ENCODE measurements at regions not wholly inside any gene's neighbourhood (a gene's known extent, or its start where the extent isn't known, plus 50 kb on each side); places are given as distances from the start of the nearest gene placed in this dataset.

GRCh38 chr18:30929718-30930117, 112.8 kb downstream of the DSC3 start:
- H3K27me3 Mint-ChIP-seq: no peaks in the 10 kb centered on the region
- no peak overlapping the region for H3K4me3 Mint-ChIP-seq
- no peaks in the 10 kb centered on the region for H3K4me1 Mint-ChIP-seq
- DNase-seq: no peak
- H3K9me3 Mint-ChIP-seq: peaks cover 14% of the 10 kb centered on the region
- ChIA-PET CTCF (no interaction called here), POLR2A (no interaction called here)
- no peaks in the 10 kb centered on the region for H3K36me3 Mint-ChIP-seq (ENCODE audit: low read depth)
- no peak overlapping the region for H3K27ac Mint-ChIP-seq

GRCh38 chr18:30929065-30929464, 113.5 kb downstream of the DSC3 start:
- no peak overlapping the region for H3K4me3 Mint-ChIP-seq
- POLR2A ChIA-PET: no interaction called here
- DNase-seq: no peak
- no peaks in the 10 kb centered on the region for H3K4me1 Mint-ChIP-seq
- no peaks in the 10 kb centered on the region for H3K27me3 Mint-ChIP-seq
- CTCF ChIA-PET: no interaction called here
- H3K36me3 Mint-ChIP-seq (ENCODE audit: low read depth): no peaks in the 10 kb centered on the region
- H3K27ac Mint-ChIP-seq: no peak overlapping the region
- peaks cover 20% of the 10 kb centered on the region for H3K9me3 Mint-ChIP-seq

- no peak overlapping the region for H3K4me3 Mint-ChIP-seq
- POLR2A ChIA-PET: no interaction called here
Observed at GRCh38 chr18:30927517-30928075, 114.9 kb downstream of the DSC3 start.

GRCh38 chr18:30927042-30927441, 115.5 kb downstream of the DSC3 start:
- POLR2A ChIA-PET: no interaction called here
- Mint-ChIP-seq H3K4me1 (no peaks in the 10 kb centered on the region), H3K36me3 (ENCODE audit: low read depth) (no peaks in the 10 kb centered on the region), H3K4me3 (no peak overlapping the region), H3K9me3 (peaks cover 20% of the 10 kb centered on the region), H3K27me3 (no peaks in the 10 kb centered on the region), H3K27ac (no peak overlapping the region)
- CTCF ChIA-PET: no interaction called here
- DNase-seq: no peak

More at GRCh38 chr18:30927517-30928075, 114.9 kb downstream of the DSC3 start:
- Mint-ChIP-seq H3K4me1 (no peaks in the 10 kb centered on the region), H3K9me3 (peaks cover 20% of the 10 kb centered on the region), H3K27ac (no peak overlapping the region), H3K27me3 (no peaks in the 10 kb centered on the region), H3K36me3 (ENCODE audit: low read depth) (no peaks in the 10 kb centered on the region)
- CTCF ChIA-PET: no interaction called here
- no peak for DNase-seq

GRCh38 chr18:30925795-30926194, 116.7 kb downstream of the DSC3 start:
- H3K4me3 Mint-ChIP-seq: no peak overlapping the region
- no peaks in the 10 kb centered on the region for H3K4me1 Mint-ChIP-seq
- H3K9me3 Mint-ChIP-seq: peaks cover 17% of the 10 kb centered on the region
- H3K36me3 Mint-ChIP-seq (ENCODE audit: low read depth): no peaks in the 10 kb centered on the region
- no peak for DNase-seq
- ChIA-PET POLR2A (no interaction called here), CTCF (no interaction called here)
- H3K27me3 Mint-ChIP-seq: no peaks in the 10 kb centered on the region
- H3K27ac Mint-ChIP-seq: no peak overlapping the region

- POLR2A ChIA-PET: no interaction called here
- H3K27me3 Mint-ChIP-seq: no peaks in the 10 kb centered on the region
- H3K9me3 Mint-ChIP-seq: peaks cover 13% of the 10 kb centered on the region
- H3K36me3 Mint-ChIP-seq (ENCODE audit: low read depth): no peaks in the 10 kb centered on the region
- no peak overlapping the region for H3K4me3 Mint-ChIP-seq
- H3K27ac Mint-ChIP-seq: no peak overlapping the region
- no peaks in the 10 kb centered on the region for H3K4me1 Mint-ChIP-seq
- DNase-seq: no peak
- CTCF ChIA-PET: no interaction called here
Observed at GRCh38 chr18:30920757-30921156, 121.8 kb downstream of the DSC3 start.

- no peaks in the 10 kb centered on the region for H3K36me3 Mint-ChIP-seq (ENCODE audit: low read depth)
- H3K4me1 Mint-ChIP-seq: no peaks in the 10 kb centered on the region
- CTCF ChIA-PET: no interaction called here
Observed at GRCh38 chr18:30920351-30920750, 122.2 kb downstream of the DSC3 start.

GRCh38 chr18:30917651-30918050, 124.9 kb downstream of the DSC3 start:
- H3K27ac Mint-ChIP-seq: no peak overlapping the region
- H3K36me3 Mint-ChIP-seq (ENCODE audit: low read depth): no peaks in the 10 kb centered on the region
- ChIA-PET POLR2A (no interaction called here), CTCF (no interaction called here)
- no peak overlapping the region for H3K4me3 Mint-ChIP-seq
- no peaks in the 10 kb centered on the region for H3K4me1 Mint-ChIP-seq
- no peaks in the 10 kb centered on the region for H3K27me3 Mint-ChIP-seq
- H3K9me3 Mint-ChIP-seq: peaks cover 3% of the 10 kb centered on the region
- DNase-seq: no peak

More at GRCh38 chr18:30920351-30920750, 122.2 kb downstream of the DSC3 start:
- peaks cover 9% of the 10 kb centered on the region for H3K9me3 Mint-ChIP-seq
- no peak for DNase-seq
- H3K4me3 Mint-ChIP-seq: no peak overlapping the region
- H3K27ac Mint-ChIP-seq: no peak overlapping the region
- POLR2A ChIA-PET: no interaction called here
- no peaks in the 10 kb centered on the region for H3K27me3 Mint-ChIP-seq

GRCh38 chr18:30915336-30915988, 127.1 kb downstream of the DSC3 start:
- POLR2A ChIA-PET: no interaction called here
- H3K27me3 Mint-ChIP-seq: no peaks in the 10 kb centered on the region
- CTCF ChIA-PET: no interaction called here
- H3K4me1 Mint-ChIP-seq: no peaks in the 10 kb centered on the region
- no peak overlapping the region for H3K27ac Mint-ChIP-seq
- no peak overlapping the region for H3K4me3 Mint-ChIP-seq
- no peak for DNase-seq
- no peaks in the 10 kb centered on the region for H3K36me3 Mint-ChIP-seq (ENCODE audit: low read depth)
- H3K9me3 Mint-ChIP-seq: peaks cover 1% of the 10 kb centered on the region

GRCh38 chr18:30908381-30908780, 134.2 kb downstream of the DSC3 start:
- H3K27me3 Mint-ChIP-seq: no peaks in the 10 kb centered on the region
- H3K4me1 Mint-ChIP-seq: no peaks in the 10 kb centered on the region
- no peaks in the 10 kb centered on the region for H3K36me3 Mint-ChIP-seq (ENCODE audit: low read depth)
- DNase-seq: no peak
- H3K9me3 Mint-ChIP-seq: peaks cover 9% of the 10 kb centered on the region
- H3K27ac Mint-ChIP-seq: no peak overlapping the region
- ChIA-PET POLR2A (no interaction called here), CTCF (no interaction called here)
- no peak overlapping the region for H3K4me3 Mint-ChIP-seq

- Mint-ChIP-seq H3K4me3 (no peak overlapping the region), H3K9me3 (peaks cover 15% of the 10 kb centered on the region), H3K4me1 (no peaks in the 10 kb centered on the region), H3K36me3 (ENCODE audit: low read depth) (no peaks in the 10 kb centered on the region), H3K27me3 (no peaks in the 10 kb centered on the region), H3K27ac (no peak overlapping the region)
- CTCF ChIA-PET: no interaction called here
- POLR2A ChIA-PET: no interaction called here
- no peak for DNase-seq
Observed at GRCh38 chr18:30903566-30903965, 139.0 kb downstream of the DSC3 start.

GRCh38 chr18:30889519-30890301, 152.8 kb downstream of the DSC3 start:
- H3K4me1 Mint-ChIP-seq: no peaks in the 10 kb centered on the region
- H3K27me3 Mint-ChIP-seq: no peaks in the 10 kb centered on the region
- ChIA-PET CTCF (no interaction called here), POLR2A (no interaction called here)
- no peak overlapping the region for H3K27ac Mint-ChIP-seq
- H3K9me3 Mint-ChIP-seq: no peaks in the 10 kb centered on the region
- no peaks in the 10 kb centered on the region for H3K36me3 Mint-ChIP-seq (ENCODE audit: low read depth)
- DNase-seq: no peak
- H3K4me3 Mint-ChIP-seq: no peak overlapping the region

GRCh38 chr18:30888344-30888743, 154.2 kb downstream of the DSC3 start:
- Mint-ChIP-seq H3K36me3 (ENCODE audit: low read depth) (no peaks in the 10 kb centered on the region), H3K4me1 (no peaks in the 10 kb centered on the region), H3K27me3 (no peaks in the 10 kb centered on the region), H3K4me3 (no peak overlapping the region), H3K9me3 (no peaks in the 10 kb centered on the region), H3K27ac (no peak overlapping the region)
- DNase-seq: no peak
- ChIA-PET POLR2A (no interaction called here), CTCF (no interaction called here)

- Mint-ChIP-seq H3K36me3 (ENCODE audit: low read depth) (no peaks in the 10 kb centered on the region), H3K9me3 (no peaks in the 10 kb centered on the region), H3K4me3 (no peak overlapping the region), H3K4me1 (no peaks in the 10 kb centered on the region), H3K27me3 (no peaks in the 10 kb centered on the region), H3K27ac (no peak overlapping the region)
- CTCF ChIA-PET: no interaction called here
- DNase-seq: no peak
- POLR2A ChIA-PET: no interaction called here
Observed at GRCh38 chr18:30886998-30887397, 155.5 kb downstream of the DSC3 start.
